C4-2B (cell line): ENCODE measurements at regions not wholly inside any gene's neighbourhood (a gene's known extent, or its start where the extent isn't known, plus 50 kb on each side); places are given as distances from the start of the nearest gene placed in this dataset.

Source experiments
- H3K27ac ChIP-seq: fragments of 450-650 bp; 2 replicates; pipeline ENCODE4 v1.5.1; 2017
- ZFX ChIP-seq: fragments of 450-650 bp; IDR thresholded peaks from 2 replicates; pipeline ENCODE4 v1.6.1; 2017
- TF ChIP-seq, protein P1 (sequence below): fragments of 450-650 bp; conservative IDR thresholded peaks from 2 replicates; pipeline ENCODE4 v1.5.1; 2017; ENCODE audit warnings: mild to moderate bottlenecking

DNA sequence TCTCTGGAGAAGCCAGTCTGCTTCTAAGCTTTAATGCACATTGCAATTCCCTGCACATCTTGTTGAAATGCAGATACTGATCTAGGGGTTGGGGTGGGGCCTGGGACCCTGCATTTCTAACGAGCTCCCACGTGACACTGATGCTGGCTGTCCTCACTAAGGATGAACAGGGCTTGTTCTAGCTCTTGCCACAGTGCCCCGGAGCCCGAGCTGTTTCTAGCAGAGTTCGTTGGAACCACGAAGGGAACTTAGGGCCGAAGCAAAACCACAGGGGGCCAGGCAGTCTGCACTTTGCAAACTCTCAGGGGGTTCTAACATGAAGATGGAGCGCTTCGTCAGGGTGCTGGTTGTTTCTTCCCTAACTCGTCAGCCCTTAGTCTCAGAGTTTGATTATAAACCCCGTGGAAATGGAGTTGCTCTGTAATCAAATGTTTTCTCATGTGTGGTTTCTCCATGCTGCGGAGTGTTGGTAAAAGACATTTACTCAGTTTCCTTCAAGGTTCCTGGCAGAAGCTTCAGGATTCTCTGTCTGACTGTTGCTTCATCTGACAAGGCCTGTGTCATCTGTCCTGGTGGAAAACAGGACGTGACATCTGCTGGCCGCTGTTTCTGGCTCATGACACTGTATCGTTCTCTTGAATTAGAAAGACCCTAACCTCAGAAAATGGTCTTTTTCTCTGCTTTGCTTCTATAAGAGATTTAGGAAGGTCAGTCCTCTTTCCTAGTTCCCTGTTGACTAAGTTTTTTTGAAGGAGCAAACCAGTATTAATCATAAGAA, 221.5 kb downstream of the TEX29 start:
- no peak overlapping the region for H3K27ac ChIP-seq
- TF ChIP-seq, protein P1, sequence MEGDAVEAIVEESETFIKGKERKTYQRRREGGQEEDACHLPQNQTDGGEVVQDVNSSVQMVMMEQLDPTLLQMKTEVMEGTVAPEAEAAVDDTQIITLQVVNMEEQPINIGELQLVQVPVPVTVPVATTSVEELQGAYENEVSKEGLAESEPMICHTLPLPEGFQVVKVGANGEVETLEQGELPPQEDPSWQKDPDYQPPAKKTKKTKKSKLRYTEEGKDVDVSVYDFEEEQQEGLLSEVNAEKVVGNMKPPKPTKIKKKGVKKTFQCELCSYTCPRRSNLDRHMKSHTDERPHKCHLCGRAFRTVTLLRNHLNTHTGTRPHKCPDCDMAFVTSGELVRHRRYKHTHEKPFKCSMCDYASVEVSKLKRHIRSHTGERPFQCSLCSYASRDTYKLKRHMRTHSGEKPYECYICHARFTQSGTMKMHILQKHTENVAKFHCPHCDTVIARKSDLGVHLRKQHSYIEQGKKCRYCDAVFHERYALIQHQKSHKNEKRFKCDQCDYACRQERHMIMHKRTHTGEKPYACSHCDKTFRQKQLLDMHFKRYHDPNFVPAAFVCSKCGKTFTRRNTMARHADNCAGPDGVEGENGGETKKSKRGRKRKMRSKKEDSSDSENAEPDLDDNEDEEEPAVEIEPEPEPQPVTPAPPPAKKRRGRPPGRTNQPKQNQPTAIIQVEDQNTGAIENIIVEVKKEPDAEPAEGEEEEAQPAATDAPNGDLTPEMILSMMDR = no peak
- no peak for TF ChIP-seq ZFX

DNA sequence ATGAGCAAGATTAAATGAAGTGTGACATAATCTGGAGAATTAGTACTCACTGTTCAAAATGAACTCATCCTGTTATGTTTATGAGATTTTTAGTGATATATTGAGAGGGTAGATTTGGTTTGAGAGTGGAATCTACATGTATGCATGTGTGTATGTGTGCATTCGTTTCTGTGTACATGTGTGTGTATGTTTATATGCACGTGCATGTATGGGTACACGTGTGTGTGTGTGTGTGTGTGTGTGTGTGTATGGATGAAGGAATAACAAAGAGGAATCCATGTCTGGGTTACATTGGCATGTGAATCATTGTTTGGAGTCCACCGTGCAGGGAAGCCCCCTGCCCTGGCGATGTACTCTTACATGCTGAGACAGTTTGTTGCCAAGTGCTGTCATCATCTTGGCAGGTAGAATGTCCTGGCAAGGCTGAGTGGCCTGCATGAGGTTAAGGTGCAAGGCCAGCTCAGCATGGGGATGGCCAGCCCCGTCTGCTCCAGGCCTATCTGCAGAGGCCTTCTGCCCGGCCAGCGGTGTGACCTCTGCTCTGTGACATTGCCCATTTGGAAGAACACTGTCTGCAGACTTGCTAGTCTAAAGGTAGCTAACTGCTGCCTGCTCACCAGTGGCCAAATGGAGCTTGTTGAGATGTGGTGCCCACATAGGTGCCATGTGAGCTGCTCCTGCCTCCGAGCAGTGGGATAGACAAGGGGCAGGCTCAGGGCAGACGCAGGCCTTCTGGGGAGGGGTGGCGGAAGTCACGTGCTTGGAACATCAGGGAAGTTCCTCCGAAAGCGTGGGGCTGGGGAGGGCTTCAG, 222.3 kb downstream of the TEX29 start:
- TF ChIP-seq, protein P1 = no peak
- TF ChIP-seq ZFX = no peak
- H3K27ac ChIP-seq = no peak overlapping the region

DNA sequence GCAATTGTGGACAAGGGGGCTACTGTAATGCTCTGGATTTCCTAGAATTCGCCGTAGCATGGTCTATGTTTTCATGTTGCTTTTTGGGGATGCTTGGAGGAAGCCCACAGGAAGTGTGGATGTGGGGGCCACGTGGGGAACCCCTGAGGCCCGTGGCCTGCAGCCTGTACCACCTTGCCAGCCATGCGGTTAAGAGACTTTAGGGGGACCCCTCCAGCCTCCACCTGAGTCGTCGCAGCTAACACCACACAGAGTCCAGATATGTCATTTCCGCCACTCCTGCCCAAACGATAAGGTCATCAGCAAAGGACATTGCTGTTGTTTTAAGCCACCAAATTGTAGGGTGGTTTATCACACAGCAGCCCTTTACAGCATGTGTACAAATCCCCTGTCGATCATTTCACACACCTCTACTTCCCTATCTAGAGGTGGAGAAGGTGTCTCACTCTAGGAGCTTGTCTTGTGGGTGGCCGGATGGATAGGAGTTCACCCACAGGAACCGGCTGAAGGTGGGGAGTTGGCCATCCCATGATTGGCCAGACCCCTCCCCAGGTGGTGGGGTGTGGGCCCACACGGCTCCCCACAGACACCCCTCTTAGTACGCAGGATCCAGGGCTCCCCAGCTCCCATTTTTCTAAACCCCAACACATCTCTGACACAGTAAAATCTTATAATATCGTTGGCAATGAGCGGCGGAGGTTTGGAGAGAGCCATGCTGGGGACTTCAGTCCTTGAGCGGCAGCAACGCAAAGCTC, 226.7 kb downstream of the TEX29 start:
- no peak overlapping the region for H3K27ac ChIP-seq
- TF ChIP-seq, protein P1 = no peak
- TF ChIP-seq ZFX = no peak

DNA sequence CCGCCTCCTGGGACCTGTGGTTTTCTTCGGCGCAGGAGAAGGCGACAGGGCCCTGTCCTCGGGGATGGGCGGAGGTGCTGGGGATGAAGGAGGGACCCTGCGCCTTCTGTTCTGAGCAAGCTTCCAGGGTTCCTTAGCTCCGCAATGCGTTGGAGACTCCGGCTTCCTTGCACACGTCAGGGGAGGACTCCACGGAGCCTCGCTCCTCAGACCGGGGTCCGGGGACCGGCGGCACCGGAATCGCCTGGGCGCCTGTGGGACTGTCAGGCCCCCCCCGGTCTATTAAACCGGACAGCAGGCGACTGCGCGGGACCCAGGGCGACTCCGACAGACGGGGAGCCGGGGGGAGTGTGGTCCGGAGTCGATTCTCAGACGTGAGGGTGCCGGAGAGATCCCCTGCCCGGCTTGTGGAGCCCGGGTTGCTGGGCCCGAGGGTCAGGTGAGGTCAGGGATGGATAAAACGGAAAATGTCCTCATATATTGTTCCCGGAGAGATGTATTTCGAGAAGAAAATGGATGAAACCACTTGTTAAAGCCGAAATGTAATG, 227.4 kb downstream of the TEX29 start:
- TF ChIP-seq, protein P1 = no peak
- TF ChIP-seq ZFX = no peak

DNA sequence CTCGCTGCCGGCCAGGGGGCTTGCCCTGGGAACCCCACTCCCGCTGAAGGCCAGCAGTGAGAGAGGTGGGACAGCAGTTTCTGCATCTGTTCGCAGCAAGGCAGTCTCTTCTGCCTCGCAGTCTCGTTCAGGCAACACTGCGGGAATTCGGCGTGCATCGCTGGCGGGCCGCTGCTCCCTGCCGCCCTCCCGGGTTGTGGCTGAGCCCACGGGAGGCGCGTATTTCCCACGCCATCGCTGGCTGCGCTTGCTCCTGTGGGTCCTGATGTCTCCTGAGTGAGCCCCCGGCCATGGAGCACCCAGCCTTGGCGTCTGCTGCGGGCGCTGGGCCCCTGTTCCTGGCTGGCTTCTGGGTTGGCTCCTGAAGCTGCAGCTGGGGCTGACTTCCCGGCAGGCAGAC, 227.9 kb downstream of the TEX29 start:
- no peak for TF ChIP-seq ZFX
- TF ChIP-seq, protein P1 = no peak

More for the DNA sequence above, 227.4 kb downstream of the TEX29 start:
- H3K27ac ChIP-seq = no peak overlapping the region

DNA sequence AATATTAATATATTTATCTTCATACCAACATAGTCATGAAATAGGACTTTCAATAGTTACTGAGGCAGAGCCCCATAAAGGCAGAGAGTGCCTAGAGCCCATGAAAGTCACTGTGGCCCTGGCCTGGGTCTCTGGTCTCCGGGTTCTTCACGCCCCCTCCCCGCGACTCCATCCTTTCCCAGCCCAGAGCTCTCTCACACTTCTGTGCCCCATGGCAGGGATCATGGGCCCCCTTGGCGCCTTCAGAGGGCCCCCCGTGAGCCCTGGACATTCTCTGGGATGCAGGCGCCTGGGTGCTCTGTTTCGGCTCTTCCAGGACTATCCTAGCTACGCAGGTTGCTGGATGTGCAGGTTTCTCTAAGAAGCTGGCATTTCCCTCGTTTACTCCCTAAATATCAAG, 228.4 kb downstream of the TEX29 start:
- H3K27ac ChIP-seq = no peak overlapping the region
- no peak for TF ChIP-seq ZFX
- TF ChIP-seq, protein P1 = no peak

More for the DNA sequence above, 227.9 kb downstream of the TEX29 start:
- no peak overlapping the region for H3K27ac ChIP-seq
